HT1080 (cell line): ENCODE measurements at regions not wholly inside any gene's neighbourhood (a gene's known extent, or its start where the extent isn't known, plus 50 kb on each side); places are given as distances from the start of the nearest gene placed in this dataset.
A peak's percentile ranks its signal among the peaks of the same experiment; 100 is the strongest.
"Not testable (repeated sequence)": the region's sequence is repeated elsewhere in the genome, so short reads cannot be mapped to it uniquely, and the experiment has no call there.

Experiments used
- DNase-seq: peaks from one replicate; pipeline ENCODE4 v3.0.0-alpha.2; 2015; ENCODE audit warnings: low read depth

GRCh38 chr2:47295131-47295980, 73.8 kb upstream of the EPCAM start:
- DNase-seq, result no peak

DNA sequence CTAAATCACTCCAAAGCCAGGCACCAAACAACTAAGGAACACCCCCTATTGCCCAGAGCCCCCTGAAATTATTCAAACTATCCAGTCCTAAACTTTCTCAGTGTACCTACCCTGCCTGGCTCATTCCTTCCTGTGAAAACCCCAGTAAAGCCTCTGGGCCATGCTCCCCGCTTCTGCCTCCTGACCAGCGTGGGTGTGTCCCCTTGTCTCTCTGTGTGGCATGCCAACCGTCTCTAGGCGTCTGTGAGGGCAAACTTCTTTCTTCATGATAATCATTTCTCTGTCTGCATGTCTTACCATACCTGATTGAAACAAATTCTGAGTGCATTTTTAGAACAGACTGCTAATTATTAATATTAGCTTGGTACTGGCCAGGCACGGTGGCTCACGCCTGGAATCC, 75.1 kb upstream of the EPCAM start:
- DNase-seq, result no peak

GRCh38 chr2:47288864-47289263, 80.2 kb upstream of the EPCAM start:
- DNase-seq, result no peak

DNA sequence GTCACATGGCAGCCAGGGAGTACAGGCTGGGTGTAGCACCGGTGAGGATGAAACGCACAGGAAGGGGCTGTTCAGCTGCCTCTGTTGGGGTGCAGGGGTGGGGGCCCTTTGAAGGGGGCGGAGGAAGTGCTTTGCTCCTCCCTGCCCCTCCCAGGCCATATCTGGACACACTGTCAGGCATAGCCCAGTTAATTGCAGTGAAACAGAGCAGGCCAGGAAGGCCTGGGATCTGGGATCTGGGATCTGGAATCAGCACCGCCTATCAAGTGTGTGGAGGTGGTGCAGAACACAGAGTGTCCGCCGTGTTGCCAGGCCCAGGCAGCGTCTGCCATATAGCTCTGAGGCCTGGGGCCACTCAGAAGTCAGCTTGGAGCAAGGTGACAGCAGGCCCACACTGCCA, 85.5 kb upstream of the EPCAM start:
- DNase-seq, result no peak

GRCh38 chr2:47282621-47283272, 86.4 kb upstream of the EPCAM start:
- no peak for DNase-seq

DNA sequence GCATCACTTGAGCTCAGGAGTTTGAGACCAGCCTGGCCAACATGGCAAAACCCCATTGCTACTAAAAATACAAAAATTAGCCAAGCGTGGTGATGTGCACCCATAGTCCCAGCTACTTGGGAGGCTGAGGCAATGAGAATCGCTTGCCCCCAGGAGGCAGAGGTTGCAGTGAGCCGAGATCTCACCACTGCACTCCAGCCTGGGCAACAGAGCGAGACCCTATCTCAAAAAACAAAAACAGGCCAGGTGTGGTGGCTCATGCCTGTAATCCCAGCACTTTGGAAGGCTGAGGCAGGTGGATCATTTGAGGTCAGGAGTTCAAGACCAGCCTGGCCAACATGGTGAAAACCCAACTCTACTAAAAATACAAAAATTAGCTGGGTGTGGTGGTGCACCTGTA, 89.6 kb upstream of the EPCAM start:
- DNase-seq, result not testable (repeated sequence)

GRCh38 chr2:47277987-47278386, 91.1 kb upstream of the EPCAM start:
- no peak for DNase-seq

DNA sequence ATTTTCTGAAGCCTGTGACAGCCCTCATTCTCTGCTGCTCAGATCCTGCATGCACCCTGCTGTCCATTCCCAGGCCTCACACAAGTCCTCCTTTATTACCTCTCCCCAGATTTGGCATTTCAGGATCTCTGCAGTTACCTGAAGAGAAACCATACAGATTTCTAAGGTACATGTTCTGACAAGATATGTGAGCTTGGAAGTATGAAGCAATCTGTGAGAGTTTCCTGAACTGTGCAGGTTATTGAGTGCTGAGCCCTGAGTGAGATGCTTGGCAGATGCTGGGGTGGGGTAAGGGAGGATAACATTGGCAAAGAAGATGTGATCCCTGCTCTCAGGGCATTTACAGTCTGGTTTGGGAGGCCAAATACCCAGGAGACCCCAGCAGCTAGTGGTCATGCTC, 91.9 kb upstream of the EPCAM start:
- DNase-seq, result no peak

- DNase-seq, result no peak
These were observed 93.0 kb upstream of the EPCAM start for GRCh38 chr2:47276061-47276460.

DNA sequence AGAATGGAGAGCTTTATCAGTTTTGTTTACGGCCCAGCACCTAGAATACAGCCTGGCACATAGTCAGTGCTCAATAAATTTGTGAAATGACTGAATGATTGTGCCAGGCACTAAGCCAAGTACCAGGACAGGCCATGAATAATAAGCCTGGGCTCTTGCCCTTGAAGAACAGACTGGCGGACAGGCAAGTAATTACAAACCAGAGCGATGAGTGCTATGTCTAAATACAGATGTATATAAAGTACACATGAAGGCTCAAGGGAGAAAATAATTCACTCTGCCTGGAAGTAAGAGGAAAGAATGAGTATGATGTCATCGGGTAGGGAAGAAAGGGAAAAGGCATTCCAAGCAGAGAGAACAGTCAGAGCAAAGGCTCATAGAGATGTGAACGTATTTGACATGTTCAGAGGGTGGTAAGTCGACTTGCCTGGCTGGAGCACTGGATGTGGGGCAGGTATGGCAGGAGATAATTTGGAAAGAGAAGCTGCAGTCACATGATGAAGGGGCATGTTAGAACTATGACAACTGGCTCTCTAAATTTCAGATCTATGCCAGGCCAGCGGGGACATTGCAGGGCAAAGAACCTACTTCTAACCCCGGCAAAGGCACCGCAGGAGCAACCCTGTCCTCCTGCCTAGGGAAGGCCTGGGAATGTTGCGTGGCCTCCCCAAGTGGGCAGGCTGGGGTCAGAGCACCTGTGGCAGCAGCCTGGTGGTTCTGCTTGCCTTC, 94.9 kb upstream of the EPCAM start:
- no peak for DNase-seq

DNA sequence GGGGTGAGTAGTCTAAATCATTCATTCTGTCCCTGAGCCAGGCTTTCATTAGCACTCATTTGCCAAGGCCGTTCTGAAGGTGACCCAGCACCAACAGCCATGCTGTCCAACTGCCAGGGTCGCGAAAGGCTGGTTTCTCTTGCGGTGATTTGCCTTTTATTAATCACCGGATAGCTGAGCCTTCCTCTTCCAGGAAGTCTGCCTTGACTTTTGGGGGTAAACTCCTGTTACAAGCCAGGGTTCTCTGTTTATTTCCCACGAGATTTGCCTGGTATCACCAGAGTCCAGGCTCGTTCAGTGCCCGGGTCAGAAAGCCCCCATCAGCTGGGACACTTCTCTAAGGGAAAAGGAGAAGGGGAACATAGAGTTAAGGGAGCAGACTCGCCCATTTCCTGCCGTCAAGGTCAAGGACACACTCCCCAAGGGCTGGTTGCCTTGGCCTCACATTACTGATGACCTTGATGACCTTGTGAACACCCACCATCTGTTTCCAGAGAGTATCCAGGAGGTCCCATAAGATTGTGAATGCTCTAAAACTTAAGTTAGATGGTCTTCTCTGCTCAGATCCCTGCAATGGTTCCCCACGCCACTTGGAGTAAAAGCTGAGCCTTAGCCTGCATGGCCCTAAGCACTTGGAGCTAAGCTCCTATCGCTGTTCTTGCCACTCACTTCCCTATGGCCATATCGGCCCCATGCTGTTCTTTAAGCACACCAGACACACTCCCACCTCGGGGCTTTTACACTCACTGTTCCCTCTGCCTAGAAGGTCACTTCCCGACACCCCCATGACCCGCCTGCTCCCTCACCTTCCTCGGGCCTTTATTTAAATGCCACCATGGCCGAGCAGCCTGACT, 96.0 kb upstream of the EPCAM start:
- DNase-seq, result no peak

- peak; percentile 39 for DNase-seq
These were observed 95.9 kb upstream of the CALM2 start for GRCh38 chr2:47272031-47272864.

DNA sequence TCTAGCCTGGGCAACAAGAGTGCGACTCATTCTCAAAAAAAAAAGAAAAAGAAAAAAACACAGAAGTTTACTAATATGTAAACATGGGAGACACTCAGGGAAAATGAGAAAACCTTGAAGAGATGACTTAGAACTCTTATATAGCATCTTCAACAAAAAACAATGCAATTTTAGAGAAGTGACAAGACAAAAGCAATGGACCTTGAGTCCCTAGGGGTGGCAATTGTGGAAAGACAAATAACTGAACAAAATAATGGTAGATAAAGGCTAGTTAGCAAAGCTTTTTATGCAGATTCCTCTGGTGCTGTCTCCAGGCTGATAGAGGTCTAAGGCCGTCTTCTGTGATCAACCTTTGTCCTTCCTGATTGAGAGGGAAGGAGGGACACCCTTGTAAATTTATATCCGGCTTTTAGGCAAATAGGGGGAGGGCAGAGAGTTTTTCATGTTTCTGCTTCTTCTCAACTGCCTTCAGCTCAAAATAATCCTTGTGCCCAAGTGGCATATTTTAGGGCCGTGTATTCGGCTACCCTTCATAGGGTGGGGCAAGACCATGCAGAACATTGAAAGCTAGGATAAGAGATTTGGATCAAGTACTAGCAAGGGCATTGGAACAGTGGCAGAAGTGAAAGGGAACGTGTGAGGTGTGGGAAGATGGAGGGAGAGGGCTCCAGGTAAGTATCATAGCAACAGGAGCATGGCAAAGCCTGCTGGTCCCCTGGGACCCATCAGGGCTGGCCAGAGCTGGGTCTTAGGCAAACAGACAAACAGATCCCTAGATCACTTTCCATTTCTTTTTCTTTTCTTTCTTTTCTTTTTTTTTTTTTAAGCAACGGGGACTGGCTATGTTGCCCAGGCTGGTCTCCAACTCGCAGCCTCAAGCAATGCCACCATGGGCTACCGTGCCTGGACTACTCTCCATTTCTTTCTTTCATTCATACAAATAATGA, 95.0 kb upstream of the CALM2 start:
- no peak for DNase-seq

- DNase-seq, result no peak
These were observed 94.1 kb upstream of the CALM2 start for GRCh38 chr2:47270421-47270820.

- peak; percentile 100 for DNase-seq
These were observed 93.3 kb upstream of the CALM2 start for GRCh38 chr2:47269316-47270232.

GRCh38 chr2:47267711-47268086, 91.4 kb upstream of the CALM2 start:
- no peak for DNase-seq

DNA sequence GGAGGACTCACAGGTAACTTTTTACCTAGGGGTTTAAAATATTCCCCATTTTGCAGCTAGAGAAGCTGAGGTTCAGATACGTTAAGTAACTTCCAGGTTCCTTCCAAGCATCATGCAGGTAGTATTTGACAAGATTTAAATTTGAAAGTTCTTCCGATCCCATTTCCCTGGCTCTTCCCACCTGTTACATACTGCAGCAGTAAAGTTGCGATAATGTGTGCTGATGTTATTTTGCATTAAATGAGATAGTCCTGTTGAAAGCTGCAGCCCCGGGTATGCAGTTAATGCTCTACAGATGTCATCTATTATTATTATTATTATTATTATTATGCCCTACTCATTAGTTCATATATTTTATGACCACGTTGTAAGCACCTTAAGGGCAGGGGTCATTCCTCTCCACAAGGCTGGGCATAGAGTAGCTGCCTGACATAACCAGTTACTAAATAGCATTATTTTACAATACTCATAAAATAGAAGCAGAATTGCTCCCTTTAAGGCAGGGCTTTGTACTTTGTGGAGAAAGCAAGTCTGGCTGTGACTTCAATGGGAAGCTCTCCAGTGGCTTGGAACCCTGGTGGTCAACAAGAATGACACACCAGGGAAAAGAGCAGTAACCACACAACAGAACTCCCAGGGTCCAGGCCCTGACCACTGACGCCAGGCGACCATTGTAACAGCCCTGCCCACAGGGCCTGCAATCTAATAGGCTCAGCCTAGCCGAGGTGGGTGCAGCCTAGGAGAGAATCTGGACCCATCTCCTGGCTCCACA, 90.8 kb upstream of the CALM2 start:
- DNase-seq, result no peak
